AML-193 (cell line): ENCODE measurements at regions not wholly inside any gene's neighbourhood (a gene's known extent, or its start where the extent isn't known, plus 50 kb on each side); places are given as distances from the start of the nearest gene placed in this dataset.

ENCODE experiments used
- DNase-seq, 2 experiments: peaks; one replicate each; lab custom pipeline; 2025; lab: John Stamatoyannopoulos, UW

DNA sequence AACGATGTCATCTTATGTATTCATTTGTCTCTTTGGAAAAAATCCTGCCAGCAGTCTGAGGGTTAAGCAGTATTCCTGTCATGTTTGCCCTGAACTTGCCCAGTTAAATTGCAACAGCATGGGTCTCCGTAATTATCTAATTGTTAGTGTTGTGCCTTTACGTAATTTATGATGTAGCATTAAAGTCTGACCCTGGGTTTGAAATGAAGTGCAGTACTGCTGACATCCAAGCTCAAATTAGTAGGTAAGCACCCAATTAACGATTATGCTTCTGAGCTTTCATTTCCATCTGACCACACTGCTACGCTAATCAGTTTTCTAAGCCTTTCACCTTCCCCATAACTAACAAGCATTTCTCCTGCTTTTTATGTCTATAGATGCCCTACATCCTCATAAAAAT, 241.8 kb downstream of the ARRDC4 start:
- DNase-seq: no peak

DNA sequence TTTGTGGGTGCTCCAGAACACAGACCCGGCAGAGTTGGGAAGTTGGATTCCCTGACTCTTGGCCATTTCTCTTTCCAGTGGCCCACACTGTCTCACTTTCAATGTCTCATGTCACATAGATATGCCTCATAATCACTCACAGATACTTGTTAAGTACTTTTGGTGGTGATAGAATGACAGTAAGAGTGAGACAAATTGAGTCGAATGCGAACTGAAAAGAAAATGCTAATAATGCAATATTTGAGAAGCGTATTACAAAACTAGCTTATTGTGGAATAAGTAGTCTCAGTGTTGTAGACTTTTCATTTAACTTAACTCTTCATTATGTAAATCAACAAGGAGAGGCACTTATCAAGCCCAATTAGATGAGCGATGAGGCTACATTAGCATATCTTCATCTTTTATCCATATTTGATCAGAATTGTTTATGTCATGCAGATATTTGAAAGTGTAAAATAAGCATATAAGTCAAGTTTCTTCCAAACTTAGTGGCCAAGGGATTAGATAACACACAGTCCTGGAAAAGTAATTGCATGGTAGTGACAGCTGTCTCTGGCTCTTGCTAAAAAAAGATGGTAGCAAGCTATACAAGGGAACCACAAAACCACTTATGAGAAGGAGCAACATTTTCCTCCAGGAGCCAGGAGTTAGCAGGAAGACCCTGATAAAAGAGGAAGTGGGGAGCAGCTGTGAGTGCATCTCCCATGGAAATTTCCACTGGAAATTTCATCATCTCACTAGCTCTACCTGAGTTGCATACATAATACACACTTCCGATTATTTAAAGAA, 243.6 kb downstream of the ARRDC4 start:
- DNase-seq: no peak

DNA sequence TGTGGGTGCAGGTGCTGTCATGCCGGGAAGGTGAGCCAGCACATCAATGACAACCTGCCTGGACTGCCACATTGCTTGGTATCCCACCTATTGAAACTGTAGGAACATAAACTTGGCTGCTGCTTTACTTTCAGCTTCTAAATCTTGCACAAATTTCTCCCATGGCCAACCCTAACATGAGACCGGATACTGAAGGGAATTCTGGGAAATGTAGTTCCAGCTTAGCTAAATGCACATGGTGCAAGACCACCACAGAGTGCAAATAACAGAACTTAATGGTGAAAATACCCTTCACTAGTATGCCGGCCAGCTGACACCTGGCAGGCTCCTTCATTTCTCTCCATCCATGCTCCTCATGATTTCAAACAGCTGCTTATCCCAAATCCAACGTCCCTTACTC, 247.4 kb downstream of the ARRDC4 start:
- no peak for DNase-seq

DNA sequence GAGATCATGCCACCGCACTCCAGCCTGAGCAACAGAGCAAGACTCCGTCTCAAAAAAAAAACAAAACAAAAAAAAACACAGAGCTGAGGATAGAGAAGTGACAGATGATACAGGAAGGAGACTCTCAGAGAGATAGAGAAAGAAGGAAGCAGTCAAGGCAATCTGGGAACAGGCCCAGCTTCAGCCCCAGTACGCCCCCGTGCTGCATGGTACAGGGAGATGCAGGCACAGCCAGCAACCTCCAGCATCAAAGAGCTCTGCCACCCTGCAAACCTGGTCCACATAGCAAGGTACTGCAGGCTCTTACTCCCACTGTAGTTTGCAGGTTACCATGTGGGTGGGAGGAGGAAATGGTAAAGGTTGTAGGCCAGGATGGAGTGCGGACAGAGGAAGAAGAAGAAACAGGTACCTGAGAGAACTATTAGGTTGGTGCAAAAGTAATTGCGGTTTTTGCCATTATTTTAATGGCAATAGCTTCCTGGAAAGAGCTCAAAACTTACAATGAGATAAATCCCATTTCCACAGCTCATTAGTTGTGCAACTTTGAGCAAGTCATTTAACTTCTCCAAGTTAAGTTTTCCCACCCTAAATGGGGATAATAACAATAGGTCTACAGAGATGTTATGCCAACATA, 253.0 kb downstream of the ARRDC4 start:
- DNase-seq: no peak

DNA sequence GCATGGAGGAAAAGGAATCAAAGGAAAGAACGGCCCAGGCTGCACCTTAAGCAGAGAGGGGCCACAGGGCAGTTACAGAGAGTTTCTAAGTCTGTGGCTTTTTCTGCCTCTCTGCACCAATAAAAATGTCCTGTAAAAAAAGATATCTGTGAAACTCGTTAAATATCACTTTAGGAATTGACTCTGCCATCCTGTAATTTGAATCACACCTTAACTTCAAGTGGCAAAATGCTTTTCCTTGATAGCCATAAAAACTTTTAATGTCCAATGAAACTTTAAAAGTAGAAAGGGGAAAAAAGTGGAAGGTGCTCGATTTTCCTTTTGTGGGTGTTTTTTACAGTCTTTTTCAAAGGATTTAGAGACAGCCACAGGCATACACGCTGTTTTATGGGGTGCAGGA, 255.7 kb downstream of the ARRDC4 start:
- DNase-seq: no peak

DNA sequence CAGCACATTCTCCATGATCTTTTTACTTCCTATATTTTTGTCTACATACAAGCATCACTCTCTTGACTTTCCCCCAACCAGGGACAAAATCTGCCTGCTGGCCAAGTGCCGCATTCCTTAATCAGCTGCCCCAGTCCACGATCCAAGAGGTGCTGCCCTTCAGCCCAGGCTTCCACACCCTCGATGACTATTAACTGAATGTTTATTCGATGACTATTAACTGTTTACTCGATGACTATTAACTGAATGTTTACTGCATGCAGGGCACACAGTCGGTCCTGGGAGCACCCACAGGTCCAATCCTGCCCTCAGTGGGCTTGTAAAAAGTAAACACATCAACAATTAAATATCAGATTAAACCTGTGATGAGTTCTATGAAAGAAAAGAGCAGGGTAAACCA, 256.9 kb downstream of the ARRDC4 start:
- no peak for DNase-seq

DNA sequence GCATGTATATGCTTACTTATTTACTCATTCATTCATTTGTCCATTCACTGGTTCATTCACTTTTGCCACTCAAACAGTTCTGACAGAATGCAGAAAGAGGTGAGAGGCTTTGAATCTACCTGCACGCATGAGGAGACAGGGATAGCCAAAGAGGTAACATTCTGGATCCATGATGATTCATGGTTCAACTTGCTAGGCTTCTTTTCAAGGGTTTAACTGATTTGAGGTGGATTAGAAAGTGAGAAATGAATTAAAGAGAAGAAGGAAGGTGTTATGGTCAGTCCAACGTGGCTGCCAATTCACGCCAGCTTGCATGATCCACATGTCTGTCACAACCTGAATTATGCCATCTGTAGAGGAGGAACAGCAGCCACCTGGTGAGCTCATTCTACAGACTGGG, 260.6 kb downstream of the ARRDC4 start:
- no peak for DNase-seq

DNA sequence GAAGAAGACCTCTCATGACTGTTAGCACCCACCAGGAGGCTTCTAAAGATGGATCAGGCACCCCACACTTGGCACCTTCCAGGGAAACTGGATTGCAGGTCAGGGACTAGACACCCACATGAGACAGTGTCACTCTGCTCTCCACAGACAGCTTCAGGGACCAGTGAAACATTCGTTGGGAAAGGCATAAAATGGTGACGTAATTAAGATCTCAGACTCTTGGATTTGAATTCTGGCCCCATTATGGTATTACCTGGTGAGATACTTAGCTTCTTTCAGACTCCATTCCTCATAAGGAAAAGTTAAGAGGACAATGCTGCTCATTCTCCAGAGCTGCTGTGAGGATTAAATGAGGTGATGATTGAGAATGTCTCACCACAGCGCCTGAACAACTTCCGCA, 261.1 kb downstream of the ARRDC4 start:
- no peak for DNase-seq

DNA sequence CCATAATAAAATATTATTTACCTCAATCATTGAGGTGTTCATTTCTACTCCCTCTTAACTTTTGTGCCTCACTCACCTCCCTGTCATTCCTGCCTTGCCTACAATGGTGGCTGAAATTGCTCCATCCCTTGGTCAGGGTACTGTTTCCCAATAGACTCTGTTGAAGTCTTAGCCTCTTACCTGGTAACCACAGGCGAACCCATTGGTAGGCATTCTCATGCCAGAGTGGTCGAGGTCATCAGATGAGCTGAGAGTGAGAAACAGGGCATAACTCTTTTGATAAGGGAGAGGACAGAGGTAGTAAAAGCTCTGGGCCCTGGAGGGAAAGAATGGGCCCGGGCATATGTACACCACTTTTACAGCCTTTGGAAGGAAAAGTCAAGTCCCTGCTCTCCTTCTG, 265.6 kb downstream of the ARRDC4 start:
- DNase-seq: no peak

DNA sequence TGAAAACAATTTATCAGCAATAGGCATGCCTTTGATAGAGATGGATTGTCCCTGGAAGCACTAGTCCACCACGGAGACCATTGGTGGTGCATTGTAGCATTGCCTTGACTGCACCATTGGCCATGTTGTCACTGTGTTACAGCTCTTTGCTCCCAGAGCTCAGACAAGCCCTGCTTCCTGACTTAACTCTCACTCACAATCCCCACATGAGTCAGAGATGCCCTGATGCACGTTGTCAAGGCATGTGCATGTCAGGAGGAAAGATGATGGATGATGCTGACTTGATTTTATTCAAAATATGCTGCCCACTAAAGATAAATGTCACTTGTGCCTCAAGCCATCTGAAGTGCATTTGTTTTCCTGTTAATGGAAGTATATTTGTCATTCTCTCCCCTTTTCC, 266.1 kb downstream of the ARRDC4 start:
- no peak for DNase-seq

DNA sequence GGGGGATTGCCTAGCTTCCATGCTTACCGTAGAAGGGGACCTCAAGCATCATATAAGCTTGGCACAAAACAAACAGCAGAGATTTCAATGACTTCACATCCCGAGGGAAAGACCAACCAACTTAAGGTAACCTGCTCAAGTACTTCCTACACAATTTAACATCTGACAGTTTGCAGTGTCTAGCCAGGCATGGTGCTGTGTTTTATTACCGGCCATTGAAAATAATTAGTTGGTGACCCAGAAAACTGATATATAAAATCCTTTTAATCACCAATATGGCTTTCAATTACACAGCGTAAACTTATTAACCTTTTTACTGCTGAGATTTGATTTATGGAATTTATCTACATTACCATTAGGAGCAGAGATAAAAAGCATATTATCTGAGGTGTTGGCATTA, 268.3 kb downstream of the ARRDC4 start:
- DNase-seq: no peak

DNA sequence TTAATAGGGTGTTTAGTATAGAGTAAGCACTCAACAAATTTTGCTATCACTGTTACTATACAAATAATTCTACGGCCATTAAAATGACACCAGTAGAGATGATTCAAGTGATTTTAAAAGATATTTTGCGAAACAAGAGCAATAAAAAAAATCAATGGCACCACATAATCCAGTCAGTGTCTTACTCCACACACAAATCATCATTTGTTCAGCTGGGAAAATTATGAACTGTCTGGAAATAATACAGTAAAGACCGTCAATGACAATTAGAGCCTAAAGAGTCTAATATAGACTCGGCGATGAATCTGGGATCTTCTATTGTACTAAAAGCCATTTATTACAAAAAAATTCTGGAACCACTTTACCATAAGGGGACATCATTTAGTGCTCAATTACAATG, 270.5 kb downstream of the ARRDC4 start:
- no peak for DNase-seq

DNA sequence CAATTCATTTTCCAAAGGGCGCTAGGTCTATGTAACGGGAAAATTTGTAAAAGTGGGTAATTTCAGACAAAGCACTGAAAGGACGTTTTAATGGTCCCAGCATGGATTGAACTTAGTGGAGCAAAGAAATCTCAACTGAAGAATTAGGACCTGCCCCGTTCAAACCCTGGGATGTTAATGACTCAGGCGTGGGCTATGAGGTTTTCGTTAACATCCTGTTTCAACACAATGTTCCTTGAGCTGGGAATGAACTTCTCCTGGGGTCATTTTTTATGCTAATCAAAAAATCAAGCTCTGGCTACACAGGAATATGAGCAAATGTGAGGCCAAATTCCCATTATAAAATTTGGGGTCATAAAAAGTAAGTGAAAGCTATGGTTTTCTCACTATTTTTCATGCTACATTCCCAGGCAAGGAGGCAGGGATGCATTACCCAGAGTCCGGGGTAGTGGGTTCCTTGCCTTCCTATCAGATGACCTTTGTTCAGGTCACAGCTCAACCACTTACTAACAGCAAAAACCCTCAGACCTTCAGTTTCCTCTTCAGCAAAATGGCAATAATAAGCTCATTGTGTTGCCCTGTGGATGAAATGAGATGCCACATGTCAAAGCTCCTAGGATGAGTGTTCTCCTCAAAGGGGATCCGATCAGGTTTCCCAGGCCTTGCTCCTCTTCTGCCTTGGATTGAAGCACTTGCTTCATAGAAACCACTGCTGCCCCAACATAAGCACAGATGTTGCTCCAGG, 271.4 kb downstream of the ARRDC4 start:
- no peak for DNase-seq

DNA sequence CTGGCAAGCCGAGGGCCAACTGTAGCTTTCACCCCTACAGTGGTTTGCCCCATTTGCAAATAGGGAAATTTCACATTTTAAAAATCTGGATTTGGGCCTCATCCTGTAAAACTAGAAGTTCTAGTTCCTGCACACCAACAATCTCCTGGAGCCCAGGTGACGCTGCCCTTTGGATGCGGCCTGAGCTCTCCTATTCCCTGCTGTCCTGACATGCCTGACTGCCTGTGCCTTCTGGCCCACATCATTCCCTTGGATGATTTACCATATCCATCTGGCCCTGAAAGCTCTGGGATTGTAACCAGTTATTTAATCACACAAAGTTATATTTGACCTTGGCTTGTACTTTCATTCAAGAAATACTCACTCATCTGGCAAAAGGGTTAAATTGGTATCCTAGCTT, 272.3 kb downstream of the ARRDC4 start:
- no peak for DNase-seq

DNA sequence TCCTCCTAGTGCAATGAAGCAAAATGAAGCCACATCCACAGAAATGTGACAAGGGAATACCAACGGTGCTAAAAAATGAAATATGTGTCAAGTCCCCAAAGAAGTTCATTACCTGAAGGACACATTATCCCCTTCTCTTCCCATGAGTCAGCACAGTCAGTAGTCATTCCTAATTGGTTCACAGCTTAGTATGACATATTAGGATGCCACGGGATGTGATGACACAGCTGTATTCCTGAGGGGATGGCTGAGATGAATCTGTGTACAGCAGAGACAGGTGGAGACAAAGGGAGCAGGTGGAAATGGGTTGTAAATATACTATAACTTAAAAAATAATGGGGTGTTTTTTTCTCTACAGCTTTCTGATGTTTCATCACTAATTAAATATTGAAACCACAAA, 273.4 kb downstream of the ARRDC4 start:
- DNase-seq: no peak

DNA sequence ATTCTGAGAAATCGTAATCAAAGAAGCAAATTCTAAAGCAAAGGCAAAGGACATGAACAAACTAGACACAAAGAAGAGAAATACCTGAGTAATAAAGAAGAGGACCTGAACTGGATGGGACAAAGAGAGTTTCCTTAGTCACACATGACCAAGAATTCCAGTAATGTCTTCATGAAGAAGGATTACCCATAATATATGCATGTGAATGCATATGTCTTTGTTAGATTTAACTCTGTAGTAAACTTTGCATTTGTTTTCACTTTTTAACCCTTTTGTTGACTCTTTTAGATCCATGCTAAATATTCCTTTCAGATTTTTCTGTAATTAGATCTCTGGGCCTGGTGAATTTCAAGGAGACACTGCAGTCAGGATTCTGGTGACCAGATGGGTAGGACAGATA, 279.8 kb downstream of the ARRDC4 start:
- DNase-seq: no peak

DNA sequence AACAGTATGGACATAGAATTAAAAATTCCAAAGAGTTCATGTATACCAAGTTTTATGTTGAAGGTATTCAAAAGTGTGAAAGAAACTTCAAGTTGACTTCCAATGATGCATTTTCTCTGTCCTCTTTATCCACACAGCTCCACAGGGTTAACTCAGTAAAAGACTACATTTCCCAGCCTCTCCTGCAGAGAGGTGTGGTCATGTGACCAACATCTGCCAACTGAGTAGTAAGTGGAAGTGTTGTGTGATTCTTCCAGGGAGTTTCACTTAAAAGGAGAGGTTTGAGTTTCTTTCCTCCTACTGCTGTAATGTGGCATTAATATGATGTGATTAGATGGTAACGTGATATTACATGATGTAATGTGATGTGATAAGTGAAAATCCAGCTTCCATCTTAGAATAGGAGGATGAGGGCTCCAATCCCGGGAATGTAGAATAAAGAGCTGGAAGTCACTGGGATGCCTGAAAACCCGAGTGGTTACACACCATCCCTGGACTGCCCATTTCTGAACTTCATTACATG, 280.6 kb downstream of the ARRDC4 start:
- no peak for DNase-seq

DNA sequence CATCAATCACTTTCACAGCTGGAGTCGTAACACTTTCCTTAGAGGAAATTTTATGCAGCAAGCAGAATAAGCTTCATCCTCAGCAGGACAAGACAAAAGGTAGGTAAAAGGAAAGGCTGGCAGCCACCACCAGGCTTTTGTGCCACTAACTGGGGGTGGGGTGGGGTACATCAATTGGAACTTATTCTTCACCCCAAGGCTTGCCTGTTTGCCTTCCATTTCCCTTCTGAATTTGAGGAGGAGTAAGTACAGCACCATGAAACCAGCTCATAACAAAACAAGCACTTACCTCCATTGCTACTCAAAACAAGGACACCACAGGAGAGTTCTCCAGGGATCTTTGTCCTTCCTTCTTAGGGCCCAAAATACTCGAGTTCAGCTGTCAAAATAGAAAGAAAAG, 296.8 kb downstream of the ARRDC4 start:
- no peak for DNase-seq

DNA sequence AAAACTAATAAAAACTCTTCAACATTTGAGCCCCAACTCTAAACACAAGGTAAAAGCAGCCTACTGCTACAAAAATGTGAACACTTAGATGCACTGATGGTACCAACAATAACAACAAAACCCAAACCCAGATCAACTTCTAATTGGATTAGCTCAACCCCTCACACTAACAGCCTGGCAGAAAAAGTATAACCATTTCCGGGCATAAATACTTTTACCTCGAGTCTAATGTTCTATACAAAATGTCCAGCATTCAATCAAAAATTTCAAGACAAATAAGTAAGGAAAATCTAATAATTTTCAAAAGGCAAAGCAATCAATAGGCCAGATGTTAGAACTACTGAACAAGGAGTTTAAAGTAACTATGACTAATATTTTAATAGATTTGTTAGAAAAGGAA, 303.3 kb downstream of the ARRDC4 start:
- no peak for DNase-seq

DNA sequence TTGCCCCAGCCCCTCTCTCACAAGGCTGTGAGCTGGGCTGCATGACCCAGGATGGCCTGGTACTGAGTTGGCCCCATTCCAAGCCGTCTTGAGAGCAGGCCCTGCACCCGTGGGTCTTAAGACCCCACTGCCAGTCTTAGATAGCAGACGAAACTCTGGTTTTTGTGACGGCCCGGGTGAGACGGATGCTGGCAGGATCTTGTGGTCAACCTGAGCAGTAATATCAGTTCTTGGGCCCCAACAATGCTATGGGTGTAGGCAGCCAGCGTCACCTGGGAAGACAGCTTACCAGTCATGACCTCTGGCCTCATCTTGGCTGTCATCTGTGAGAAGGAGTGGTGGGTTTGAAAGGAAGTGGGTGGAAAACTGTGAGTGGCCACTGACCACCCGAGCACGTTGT, 305.8 kb downstream of the ARRDC4 start:
- DNase-seq: no peak

DNA sequence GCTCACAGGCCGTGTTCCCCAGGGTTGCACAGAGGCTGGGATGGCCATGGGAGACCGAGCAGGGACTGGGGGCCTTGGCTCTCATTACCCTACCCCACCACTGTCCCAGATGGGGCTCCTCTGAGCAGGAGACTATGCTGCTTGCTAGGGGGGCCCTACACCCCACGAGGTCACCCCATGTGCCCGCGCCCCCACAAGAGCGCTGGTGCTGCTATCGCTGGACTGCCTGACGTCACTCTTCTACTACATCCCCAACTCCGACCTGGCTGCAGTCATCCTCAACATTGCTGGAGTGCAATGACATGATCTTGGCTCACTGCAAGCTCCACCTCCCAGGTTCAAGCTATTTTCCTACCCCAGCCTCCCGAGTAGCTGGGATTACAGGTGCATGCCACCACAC, 307.7 kb downstream of the ARRDC4 start:
- no peak for DNase-seq

DNA sequence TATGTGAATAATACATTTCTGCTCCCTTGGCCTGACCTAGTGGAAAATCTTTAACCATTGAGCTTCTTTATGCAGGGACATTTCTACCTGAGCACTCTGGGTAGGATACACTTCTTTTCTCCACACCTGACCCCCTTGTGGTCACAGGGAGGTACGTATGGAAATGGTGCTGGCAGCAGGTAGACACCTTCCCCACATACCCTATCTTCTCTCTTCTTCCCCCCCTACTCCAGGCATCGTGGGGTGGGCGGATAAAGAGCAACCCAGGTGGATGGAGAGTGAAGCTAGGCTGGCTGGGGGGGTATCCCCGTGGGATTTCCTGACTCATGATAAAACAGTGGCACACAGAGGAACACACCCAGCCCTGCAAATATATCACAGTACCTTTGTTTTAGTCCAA, 312.1 kb downstream of the ARRDC4 start:
- no peak for DNase-seq

DNA sequence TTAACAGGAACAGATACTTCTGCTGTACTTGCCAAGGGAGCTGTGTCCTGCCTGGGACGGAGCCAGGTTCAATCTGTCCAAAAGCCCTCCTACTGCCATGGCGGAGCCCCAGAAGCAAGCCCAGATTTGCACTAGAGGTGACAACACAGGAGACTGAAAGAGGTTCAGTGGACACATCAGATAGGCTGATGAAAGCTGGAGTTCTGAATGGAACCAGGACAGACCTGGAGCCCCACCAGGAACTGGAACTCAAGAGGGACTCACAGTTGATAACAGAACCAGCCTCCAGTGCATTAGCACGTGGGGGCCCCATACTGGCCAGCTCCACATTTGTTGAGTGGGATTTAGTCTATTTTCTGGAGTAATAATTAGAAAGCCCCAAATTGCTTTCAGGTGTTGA, 315.5 kb downstream of the ARRDC4 start:
- DNase-seq: no peak
